ENCODE measurements at regions not wholly inside any gene's neighbourhood (a gene's known extent, or its start where the extent isn't known, plus 50 kb on each side); places are given as distances from the start of the nearest gene placed in this dataset.
"Not testable (repeated sequence)": the region's sequence is repeated elsewhere in the genome, so short reads cannot be mapped to it uniquely, and the experiment has no call there.

GRCh38 chr4:9073371-9073770 is 96.8 kb upstream of the FAM90A26 start:
- TF ChIP-seq CTCF, POLR2A (IDR thresholded peaks at IDR 0.05): not testable (repeated sequence)
